Liver (tissue), 8 donors: ENCODE measurements at regions not wholly inside any gene's neighbourhood (a gene's known extent, or its start where the extent isn't known, plus 50 kb on each side); places are given as distances from the start of the nearest gene placed in this dataset.

Experiments
- DNase-seq: peaks from one replicate; pipeline ENCODE4 v3.0.0-alpha.2; 2017; ENCODE audit warnings: low spot score
- H3K27ac ChIP-seq, 2 donors: one replicate each; pipeline ENCODE4 v1.7.0; 2013; ENCODE audit warnings: inconsistent platforms in 2 of 2, low read length in 2 of 2, control low read depth in 1 of 2, low read depth in 1 of 2, mild to moderate bottlenecking in 1 of 2
- H3K27me3 ChIP-seq, 4 donors: one replicate each; pipeline versions ENCODE4 v1.6.1 to v1.7.0; 2013; ENCODE audit warnings: low read length in 3 of 4, inconsistent platforms in 1 of 4, mild to moderate bottlenecking in 1 of 4, moderate library complexity in 1 of 4; ENCODE audit not compliant: control insufficient read depth in 4 of 4, insufficient read depth in 4 of 4
- H3K36me3 ChIP-seq, 4 donors: one replicate each; pipeline versions ENCODE4 v1.6.1 to v1.7.0; 2013; ENCODE audit warnings: low read length in 3 of 4, mild to moderate bottlenecking in 3 of 4, low read depth in 1 of 4, moderate library complexity in 1 of 4; ENCODE audit not compliant: control insufficient read depth in 4 of 4, insufficient read depth in 3 of 4
- H3K4me1 ChIP-seq, 4 donors: one replicate each; pipeline versions ENCODE4 v1.6.1 to v1.7.0; 2013; ENCODE audit warnings: low read length in 3 of 4, mild to moderate bottlenecking in 3 of 4, moderate library complexity in 1 of 4; ENCODE audit not compliant: control insufficient read depth in 4 of 4, insufficient read depth in 4 of 4
- H3K4me3 ChIP-seq, 3 donors: one replicate each; pipeline versions ENCODE4 v1.6.1 to v1.7.0; 2013; ENCODE audit warnings: low read length in 3 of 3, control low read depth in 1 of 3, low read depth in 1 of 3, mild to moderate bottlenecking in 1 of 3
- H3K9ac ChIP-seq, 2 donors: one replicate each; pipeline ENCODE4 v1.7.0; 2013; ENCODE audit warnings: low read length in 2 of 2, mild to moderate bottlenecking in 2 of 2, moderate library complexity in 2 of 2, control low read depth in 1 of 2, low read depth in 1 of 2
- H3K9me3 ChIP-seq, 4 donors: one replicate each; pipeline versions ENCODE4 v1.6.1 to v1.7.0; 2013; ENCODE audit warnings: low read length in 3 of 4; ENCODE audit not compliant: control insufficient read depth in 4 of 4
- EGR1 ChIP-seq, 2 donors: IDR thresholded peaks; 2 replicates each; pipeline ENCODE4 v1.6.1; 2016 to 2018; ENCODE audit warnings: antibody characterized with exemption in 2 of 2, low read depth in 2 of 2
- FOXA1 ChIP-seq: IDR thresholded peaks from 2 replicates; pipeline ENCODE4 v1.6.1; 2016; ENCODE audit warnings: antibody characterized with exemption
- FOXA2 ChIP-seq: IDR thresholded peaks from 2 replicates; pipeline ENCODE4 v1.6.1; 2016; ENCODE audit warnings: antibody characterized with exemption
- GABPA ChIP-seq, 2 donors: IDR thresholded peaks in 1 of 2; conservative IDR thresholded peaks in 1 of 2; 2 replicates each; pipeline ENCODE4 v1.6.1; 2016; ENCODE audit warnings: antibody characterized with exemption in 2 of 2, mild to moderate bottlenecking in 1 of 2, moderate library complexity in 1 of 2
- HNF4A ChIP-seq, 2 donors: conservative IDR thresholded peaks; 2 replicates each; pipeline ENCODE4 v1.6.1; 2016; ENCODE audit warnings: antibody characterized with exemption in 2 of 2, mild to moderate bottlenecking in 2 of 2
- HNF4G ChIP-seq: IDR thresholded peaks from 2 replicates; pipeline ENCODE4 v1.6.1; 2016; ENCODE audit warnings: antibody characterized with exemption
- NR2F2 ChIP-seq: IDR thresholded peaks from 2 replicates; pipeline ENCODE4 v1.6.1; 2016; ENCODE audit warnings: antibody characterized with exemption
- RAD21 ChIP-seq, 2 donors: IDR thresholded peaks; 2 replicates each; pipeline ENCODE4 v1.6.1; 2016; ENCODE audit warnings: antibody characterized with exemption in 2 of 2, mild to moderate bottlenecking in 2 of 2
- RXRA ChIP-seq, 2 donors: IDR thresholded peaks; 2 replicates each; pipeline ENCODE4 v1.6.1; 2017 to 2018; ENCODE audit warnings: antibody characterized with exemption in 2 of 2, mild to moderate bottlenecking in 1 of 2
- SP1 ChIP-seq: IDR thresholded peaks from 2 replicates; pipeline ENCODE4 v1.6.1; 2018; ENCODE audit warnings: antibody characterized with exemption, mild to moderate bottlenecking
- TAF1 ChIP-seq: conservative IDR thresholded peaks from 2 replicates; pipeline ENCODE4 v1.6.1; 2016; ENCODE audit warnings: antibody characterized with exemption, mild to moderate bottlenecking
- YY1 ChIP-seq: IDR thresholded peaks from 2 replicates; pipeline ENCODE4 v1.6.1; 2016; ENCODE audit warnings: antibody characterized with exemption, mild to moderate bottlenecking
- WGBS: extraction: QIAGEN DNeasy Blood & Tissue Kit; methylation state at CpG from one replicate; pipeline ENCODE4 v1.1.7; 2013; 5-methylcytosine and 5-hydroxymethylcytosine counted together
- TF ChIP-seq, protein P1 (sequence below): fragments of 150-350 bp; IDR thresholded peaks from 2 replicates; pipeline ENCODE4 v1.5.1; 2017; ENCODE audit warnings: improper control_type of control experiment, low read depth, low read length; ENCODE audit not compliant: missing input control
- TF ChIP-seq, protein P2 (sequence below): IDR thresholded peaks from 2 replicates; pipeline ENCODE4 v1.6.1; 2016; ENCODE audit warnings: antibody characterized with exemption
- TF ChIP-seq, protein P3 (sequence below): IDR thresholded peaks from 2 replicates; pipeline ENCODE4 v1.6.1; 2016; ENCODE audit warnings: antibody characterized with exemption
- TF ChIP-seq, protein P4 (sequence below): IDR thresholded peaks from 2 replicates; pipeline ENCODE4 v1.6.1; 2016; ENCODE audit warnings: antibody characterized with exemption, mild to moderate bottlenecking
- donor health status: healthy.
- donor health status: healthy.
- donor health status: healthy.
- donor health status: healthy.
- donor health status: healthy.

DNA sequence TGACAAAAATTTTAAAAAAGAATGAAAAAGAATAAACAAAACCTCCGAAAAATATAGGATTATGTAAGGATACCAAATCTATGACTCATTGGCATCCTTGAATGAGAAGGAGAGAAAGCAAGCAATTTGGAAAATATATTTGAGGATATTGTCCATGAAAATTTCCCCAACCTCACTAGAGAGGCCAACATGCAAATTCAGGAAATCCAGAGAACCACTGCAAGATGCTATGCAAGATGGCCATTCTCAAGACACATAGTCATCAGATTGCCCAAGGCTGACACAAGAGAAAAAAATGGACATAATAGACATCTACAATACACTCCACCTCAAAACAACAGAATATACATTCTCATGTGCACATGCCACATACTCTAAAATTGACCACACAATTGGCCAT, 135.9 kb upstream of the SPANXB1 start:
- 83% methylated on average over 1 of the region's 1 CpG for WGBS
- H3K27me3 ChIP-seq = peaks cover 0 to 7% (median 0%) of the 10 kb centered on the region in 4 donors
- H3K36me3 ChIP-seq = no peaks in the 10 kb centered on the region
- DNase-seq = no peak
- TF ChIP-seq YY1 (no peak), GABPA (IDR thresholded peaks at IDR 0.05 in 1 of 2, conservative IDR thresholded peaks at IDR 0.05 in 1 of 2) (no peak), FOXA1 (no peak), EGR1 (IDR thresholded peaks at IDR 0.05; ENCODE audit: low read depth in 2 of 2) (no peak), RXRA (IDR thresholded peaks at IDR 0.05) (no peak)
- TF ChIP-seq, protein P1, sequence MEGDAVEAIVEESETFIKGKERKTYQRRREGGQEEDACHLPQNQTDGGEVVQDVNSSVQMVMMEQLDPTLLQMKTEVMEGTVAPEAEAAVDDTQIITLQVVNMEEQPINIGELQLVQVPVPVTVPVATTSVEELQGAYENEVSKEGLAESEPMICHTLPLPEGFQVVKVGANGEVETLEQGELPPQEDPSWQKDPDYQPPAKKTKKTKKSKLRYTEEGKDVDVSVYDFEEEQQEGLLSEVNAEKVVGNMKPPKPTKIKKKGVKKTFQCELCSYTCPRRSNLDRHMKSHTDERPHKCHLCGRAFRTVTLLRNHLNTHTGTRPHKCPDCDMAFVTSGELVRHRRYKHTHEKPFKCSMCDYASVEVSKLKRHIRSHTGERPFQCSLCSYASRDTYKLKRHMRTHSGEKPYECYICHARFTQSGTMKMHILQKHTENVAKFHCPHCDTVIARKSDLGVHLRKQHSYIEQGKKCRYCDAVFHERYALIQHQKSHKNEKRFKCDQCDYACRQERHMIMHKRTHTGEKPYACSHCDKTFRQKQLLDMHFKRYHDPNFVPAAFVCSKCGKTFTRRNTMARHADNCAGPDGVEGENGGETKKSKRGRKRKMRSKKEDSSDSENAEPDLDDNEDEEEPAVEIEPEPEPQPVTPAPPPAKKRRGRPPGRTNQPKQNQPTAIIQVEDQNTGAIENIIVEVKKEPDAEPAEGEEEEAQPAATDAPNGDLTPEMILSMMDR = no peak
- H3K4me1 ChIP-seq = no peaks in the 10 kb centered on the region
- H3K4me3 ChIP-seq = no peak overlapping the region
- no peak overlapping the region for H3K27ac ChIP-seq
- peaks cover 0 to 1% (median 0%) of the 10 kb centered on the region in 4 donors for H3K9me3 ChIP-seq
- H3K9ac ChIP-seq = no peak overlapping the region

- Histone ChIP-seq H3K9me3 (no peaks in the 10 kb centered on the region), H3K27ac (no peak overlapping the region), H3K36me3 (no peaks in the 10 kb centered on the region), H3K9ac (no peak overlapping the region), H3K27me3 (peaks cover 0 to 11% (median 0%) of the 10 kb centered on the region in 4 donors), H3K4me1 (peaks cover 0 to 30% (median 28%) of the 10 kb centered on the region in 4 donors), H3K4me3 (no peak overlapping the region)
- TF ChIP-seq YY1 (no peak), HNF4G (no peak), FOXA2 (no peak), EGR1 (IDR thresholded peaks at IDR 0.05; ENCODE audit: low read depth in 2 of 2) (no peak), FOXA1 (no peak), SP1 (no peak), HNF4A (conservative IDR thresholded peaks at IDR 0.05) (no peak), TAF1 (no peak), RAD21 (IDR thresholded peaks at IDR 0.05) (no peak), NR2F2 (no peak)
- TF ChIP-seq, protein P2, sequence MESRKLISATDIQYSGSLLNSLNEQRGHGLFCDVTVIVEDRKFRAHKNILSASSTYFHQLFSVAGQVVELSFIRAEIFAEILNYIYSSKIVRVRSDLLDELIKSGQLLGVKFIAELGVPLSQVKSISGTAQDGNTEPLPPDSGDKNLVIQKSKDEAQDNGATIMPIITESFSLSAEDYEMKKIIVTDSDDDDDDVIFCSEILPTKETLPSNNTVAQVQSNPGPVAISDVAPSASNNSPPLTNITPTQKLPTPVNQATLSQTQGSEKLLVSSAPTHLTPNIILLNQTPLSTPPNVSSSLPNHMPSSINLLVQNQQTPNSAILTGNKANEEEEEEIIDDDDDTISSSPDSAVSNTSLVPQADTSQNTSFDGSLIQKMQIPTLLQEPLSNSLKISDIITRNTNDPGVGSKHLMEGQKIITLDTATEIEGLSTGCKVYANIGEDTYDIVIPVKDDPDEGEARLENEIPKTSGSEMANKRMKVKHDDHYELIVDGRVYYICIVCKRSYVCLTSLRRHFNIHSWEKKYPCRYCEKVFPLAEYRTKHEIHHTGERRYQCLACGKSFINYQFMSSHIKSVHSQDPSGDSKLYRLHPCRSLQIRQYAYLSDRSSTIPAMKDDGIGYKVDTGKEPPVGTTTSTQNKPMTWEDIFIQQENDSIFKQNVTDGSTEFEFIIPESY = no peak
- TF ChIP-seq, protein P3, sequence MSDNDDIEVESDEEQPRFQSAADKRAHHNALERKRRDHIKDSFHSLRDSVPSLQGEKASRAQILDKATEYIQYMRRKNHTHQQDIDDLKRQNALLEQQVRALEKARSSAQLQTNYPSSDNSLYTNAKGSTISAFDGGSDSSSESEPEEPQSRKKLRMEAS = no peak
- TF ChIP-seq, protein P1 = no peak
- TF ChIP-seq, protein P4, sequence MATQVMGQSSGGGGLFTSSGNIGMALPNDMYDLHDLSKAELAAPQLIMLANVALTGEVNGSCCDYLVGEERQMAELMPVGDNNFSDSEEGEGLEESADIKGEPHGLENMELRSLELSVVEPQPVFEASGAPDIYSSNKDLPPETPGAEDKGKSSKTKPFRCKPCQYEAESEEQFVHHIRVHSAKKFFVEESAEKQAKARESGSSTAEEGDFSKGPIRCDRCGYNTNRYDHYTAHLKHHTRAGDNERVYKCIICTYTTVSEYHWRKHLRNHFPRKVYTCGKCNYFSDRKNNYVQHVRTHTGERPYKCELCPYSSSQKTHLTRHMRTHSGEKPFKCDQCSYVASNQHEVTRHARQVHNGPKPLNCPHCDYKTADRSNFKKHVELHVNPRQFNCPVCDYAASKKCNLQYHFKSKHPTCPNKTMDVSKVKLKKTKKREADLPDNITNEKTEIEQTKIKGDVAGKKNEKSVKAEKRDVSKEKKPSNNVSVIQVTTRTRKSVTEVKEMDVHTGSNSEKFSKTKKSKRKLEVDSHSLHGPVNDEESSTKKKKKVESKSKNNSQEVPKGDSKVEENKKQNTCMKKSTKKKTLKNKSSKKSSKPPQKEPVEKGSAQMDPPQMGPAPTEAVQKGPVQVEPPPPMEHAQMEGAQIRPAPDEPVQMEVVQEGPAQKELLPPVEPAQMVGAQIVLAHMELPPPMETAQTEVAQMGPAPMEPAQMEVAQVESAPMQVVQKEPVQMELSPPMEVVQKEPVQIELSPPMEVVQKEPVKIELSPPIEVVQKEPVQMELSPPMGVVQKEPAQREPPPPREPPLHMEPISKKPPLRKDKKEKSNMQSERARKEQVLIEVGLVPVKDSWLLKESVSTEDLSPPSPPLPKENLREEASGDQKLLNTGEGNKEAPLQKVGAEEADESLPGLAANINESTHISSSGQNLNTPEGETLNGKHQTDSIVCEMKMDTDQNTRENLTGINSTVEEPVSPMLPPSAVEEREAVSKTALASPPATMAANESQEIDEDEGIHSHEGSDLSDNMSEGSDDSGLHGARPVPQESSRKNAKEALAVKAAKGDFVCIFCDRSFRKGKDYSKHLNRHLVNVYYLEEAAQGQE = no peak
- DNase-seq = no peak
These were observed 89.8 kb upstream of the SPANXB1 start for GRCh38 chrX:140912606-140913005.
